HEK293 (cell line): ENCODE measurements at regions not wholly inside any gene's neighbourhood (a gene's known extent, or its start where the extent isn't known, plus 50 kb on each side); places are given as distances from the start of the nearest gene placed in this dataset.

Experiments used
- CTCF ChIA-PET: fragments of 350-600 bp; formaldehyde crosslinking; extraction: SDS; loops from one replicate; lab custom pipeline; 2021; ENCODE audit warnings: antibody characterized with exemption; lab: Yijun Ruan, JAX
- POLR2A ChIA-PET: fragments of 300-600 bp; formaldehyde crosslinking; extraction: SDS; loops from one replicate; lab custom pipeline; 2020; ENCODE audit warnings: antibody characterized with exemption, inconsistent platforms; lab: Yijun Ruan, JAX
- H3K27ac ChIP-seq: fragments of 200-500 bp; sonication (Bioruptor generic); 2 replicates; pipeline ENCODE4 v1.5.1; 2014; ENCODE audit warnings: low read depth, low read length, control low read depth, inconsistent platforms; ENCODE audit errors: extremely low read depth
- H3K36me3 ChIP-seq, 2 experiments: fragments of 200-500 bp in 1 of 2; sonication (Bioruptor generic) in 1 of 2; 1 replicate in 1 of 2; 2 replicates in 1 of 2; pipeline ENCODE4 v1.5.1; 2014 to 2017; ENCODE audit warnings: inconsistent platforms in 2 of 2, low read length in 2 of 2; ENCODE audit not compliant: control insufficient read depth in 2 of 2, insufficient read depth in 1 of 2
- H3K4me1 ChIP-seq: fragments of 200-500 bp; sonication (Bioruptor generic); 2 replicates; pipeline ENCODE4 v1.5.1; 2014; ENCODE audit warnings: mild to moderate bottlenecking, low read length, inconsistent platforms; ENCODE audit not compliant: control insufficient read depth, insufficient read depth
- H3K4me3 ChIP-seq: 2 replicates; pipeline ENCODE4 v1.5.1; 2011; ENCODE audit warnings: low read depth, mild to moderate bottlenecking, control low read depth, low read length, moderate library complexity
- H3K9me3 ChIP-seq: fragments of 200-500 bp; sonication (Bioruptor generic); 2 replicates; pipeline ENCODE4 v1.5.1; 2014; ENCODE audit warnings: low read depth, low read length, inconsistent platforms; ENCODE audit not compliant: control insufficient read depth, insufficient read depth
- BCL6B ChIP-seq: fragments of 450-650 bp; formaldehyde crosslinking; IDR thresholded peaks from 2 replicates; pipeline ENCODE4 v1.5.1; 2017; ENCODE audit warnings: missing biosample characterization, missing genetic modification characterization
- FEZF1 ChIP-seq: fragments of 450-650 bp; formaldehyde crosslinking; IDR thresholded peaks from 2 replicates; pipeline ENCODE4 v1.5.1; 2016; ENCODE audit warnings: missing biosample characterization, missing genetic modification characterization
- GLI4 ChIP-seq: fragments of 450-650 bp; formaldehyde crosslinking; IDR thresholded peaks from 2 replicates; pipeline ENCODE4 v1.5.1; 2016; ENCODE audit warnings: missing biosample characterization, missing genetic modification characterization
- IKZF3 ChIP-seq: fragments of 450-650 bp; IDR thresholded peaks from 2 replicates; pipeline ENCODE4 v1.5.0; 2018; ENCODE audit warnings: missing biosample characterization, mild to moderate bottlenecking, missing genetic modification characterization, moderate library complexity
- KLF1 ChIP-seq: fragments of 450-650 bp; formaldehyde crosslinking; IDR thresholded peaks from 2 replicates; pipeline ENCODE4 v1.5.1; 2016; ENCODE audit warnings: missing biosample characterization, missing genetic modification characterization
- KLF17 ChIP-seq: fragments of 450-650 bp; formaldehyde crosslinking; IDR thresholded peaks from 2 replicates; pipeline ENCODE4 v1.5.1; 2016; ENCODE audit warnings: missing biosample characterization, missing genetic modification characterization
- MZF1 ChIP-seq: fragments of 450-650 bp; formaldehyde crosslinking; IDR thresholded peaks from 2 replicates; pipeline ENCODE4 v1.5.1; 2017; ENCODE audit warnings: missing biosample characterization, missing genetic modification characterization, borderline replicate concordance
- YY1 ChIP-seq: fragments of 450-650 bp; formaldehyde crosslinking; IDR thresholded peaks from 2 replicates; pipeline ENCODE4 v1.5.1; 2018; ENCODE audit warnings: missing biosample characterization, missing genetic modification characterization
- ZBTB11 ChIP-seq: fragments of 450-650 bp; formaldehyde crosslinking; conservative IDR thresholded peaks from 2 replicates; pipeline ENCODE4 v1.5.1; 2016; ENCODE audit warnings: low read depth, missing biosample characterization, missing genetic modification characterization
- ZBTB49 ChIP-seq: fragments of 450-650 bp; formaldehyde crosslinking; IDR thresholded peaks from 2 replicates; pipeline ENCODE4 v1.5.1; 2016; ENCODE audit warnings: missing biosample characterization, missing genetic modification characterization, low read depth
- ZBTB7A ChIP-seq: fragments of 450-650 bp; formaldehyde crosslinking; IDR thresholded peaks from 2 replicates; pipeline ENCODE4 v1.5.1; 2016; ENCODE audit warnings: low read depth, missing biosample characterization, missing genetic modification characterization
- ZNF10 ChIP-seq: fragments of 450-650 bp; formaldehyde crosslinking; IDR thresholded peaks from 2 replicates; pipeline ENCODE4 v1.5.1; 2017; ENCODE audit warnings: missing biosample characterization, missing genetic modification characterization
- ZNF112 ChIP-seq: fragments of 450-650 bp; formaldehyde crosslinking; IDR thresholded peaks from 2 replicates; pipeline ENCODE4 v1.5.0; 2017; ENCODE audit warnings: missing biosample characterization, missing genetic modification characterization
- ZNF174 ChIP-seq: fragments of 450-650 bp; formaldehyde crosslinking; IDR thresholded peaks from 2 replicates; pipeline ENCODE4 v1.5.0; 2017; ENCODE audit warnings: missing biosample characterization, mild to moderate bottlenecking, missing genetic modification characterization
- ZNF26 ChIP-seq: fragments of 450-650 bp; formaldehyde crosslinking; IDR thresholded peaks from 2 replicates; pipeline ENCODE4 v1.5.1; 2016; ENCODE audit warnings: missing biosample characterization, missing genetic modification characterization
- ZNF341 ChIP-seq: fragments of 450-650 bp; formaldehyde crosslinking; IDR thresholded peaks from 2 replicates; pipeline ENCODE4; 2016; ENCODE audit warnings: low read depth, missing biosample characterization, missing genetic modification characterization
- ZNF561 ChIP-seq: fragments of 450-650 bp; IDR thresholded peaks from 2 replicates; pipeline ENCODE4 v1.5.1; 2018; ENCODE audit warnings: missing biosample characterization, missing genetic modification characterization, borderline replicate concordance
- ZNF610 ChIP-seq: fragments of 450-650 bp; formaldehyde crosslinking; IDR thresholded peaks from 2 replicates; pipeline ENCODE4 v1.5.1; 2016; ENCODE audit warnings: missing biosample characterization, missing genetic modification characterization, borderline replicate concordance
- ZNF692 ChIP-seq: fragments of 450-650 bp; formaldehyde crosslinking; IDR thresholded peaks from 2 replicates; pipeline ENCODE4 v1.5.1; 2016; ENCODE audit warnings: missing biosample characterization, missing genetic modification characterization
- ZNF707 ChIP-seq: fragments of 450-650 bp; formaldehyde crosslinking; IDR thresholded peaks from 2 replicates; pipeline ENCODE4 v1.5.1; 2016; ENCODE audit warnings: missing biosample characterization, missing genetic modification characterization
- ZNF776 ChIP-seq: fragments of 450-650 bp; formaldehyde crosslinking; IDR thresholded peaks from 2 replicates; pipeline ENCODE4 v1.5.0; 2017; ENCODE audit warnings: missing biosample characterization, missing genetic modification characterization, borderline replicate concordance
- ZNF785 ChIP-seq: fragments of 450-650 bp; formaldehyde crosslinking; IDR thresholded peaks from 2 replicates; pipeline ENCODE4 v1.5.1; 2016; ENCODE audit warnings: missing biosample characterization, missing genetic modification characterization
- ZNF837 ChIP-seq: fragments of 450-650 bp; formaldehyde crosslinking; IDR thresholded peaks from 2 replicates; pipeline ENCODE4 v1.5.1; 2016; ENCODE audit warnings: missing biosample characterization, missing genetic modification characterization
- ZSCAN4 ChIP-seq: fragments of 450-650 bp; formaldehyde crosslinking; IDR thresholded peaks from 2 replicates; pipeline ENCODE4 v1.5.1; 2017; ENCODE audit warnings: missing biosample characterization, missing genetic modification characterization

- CTCF ChIA-PET: no interaction called here
- H3K9me3 ChIP-seq: no peaks in the 10 kb centered on the region
- TF ChIP-seq IKZF3 (tag by site-specific recombination) (no peak), KLF1 (no peak), ZNF10 (tag by site-specific recombination) (no peak), ZNF174 (tag by site-specific recombination) (no peak), ZBTB7A (no peak), ZNF776 (tag by site-specific recombination) (no peak), KLF17 (no peak), ZNF707 (tag by site-specific recombination) (no peak), ZNF341 (no peak), ZNF610 (tag by site-specific recombination) (no peak), GLI4 (tag by site-specific recombination) (no peak), ZNF692 (no peak), FEZF1 (tag by site-specific recombination) (no peak), ZNF785 (tag by site-specific recombination) (no peak)
- no peaks in the 10 kb centered on the region for H3K4me1 ChIP-seq
- H3K27ac ChIP-seq: no peak overlapping the region
- POLR2A ChIA-PET: no interaction called here
- H3K4me3 ChIP-seq: no peak overlapping the region
- H3K36me3 ChIP-seq: no peaks in the 10 kb centered on the region
These were observed 318.0 kb downstream of the C7orf25 start for GRCh38 chr7:42593860-42594259.

GRCh38 chr7:42590771-42591310, 321.0 kb downstream of the C7orf25 start:
- ChIA-PET POLR2A (no interaction called here), CTCF (interaction anchor here (0.6 to 1.0 kb wide), 5 partner anchors 13 to 649 kb away, joined by 3 read pairs; no protein-coding TSS in a partner anchor)
- TF ChIP-seq YY1 (tag by site-specific recombination): no peak
- TF ChIP-seq ZNF26 (tag by site-specific recombination): no peak
- TF ChIP-seq ZBTB49: no peak
- no peak for TF ChIP-seq ZNF112 (tag by site-specific recombination)
- TF ChIP-seq ZNF561 (tag by site-specific recombination): no peak
- TF ChIP-seq MZF1 (tag by site-specific recombination): no peak
- no peak for TF ChIP-seq ZSCAN4 (tag by site-specific recombination)
- no peak for TF ChIP-seq ZBTB11 (tag by site-specific recombination)
- no peak for TF ChIP-seq BCL6B (tag by site-specific recombination)
- no peak for TF ChIP-seq ZNF837

More at GRCh38 chr7:42590771-42591310, 321.0 kb downstream of the C7orf25 start:
- H3K4me3 ChIP-seq: no peak overlapping the region
- H3K9me3 ChIP-seq: no peaks in the 10 kb centered on the region
- no peaks in the 10 kb centered on the region for H3K36me3 ChIP-seq
- H3K4me1 ChIP-seq: no peaks in the 10 kb centered on the region
- no peak overlapping the region for H3K27ac ChIP-seq
